Activated B cell treated with CpG ODN at 0.5 μM for 24 hours (primary cell): ENCODE measurements at regions not wholly inside any gene's neighbourhood (a gene's known extent, or its start where the extent isn't known, plus 50 kb on each side); places are given as distances from the start of the nearest gene placed in this dataset.

Source experiments
- ATAC-seq: fragments of 200-7000 bp; cut with Tn5 transposase; one replicate; pipeline ENCODE4 v1.10.0; 2021; ENCODE audit warnings: low read depth, mild to moderate bottlenecking, moderate library complexity
- CTCF ChIA-PET: fragments of 350-600 bp; sonication (Branson Sonifier 250); formaldehyde crosslinking; loops from one replicate; lab custom pipeline; 2021; ENCODE audit warnings: antibody characterized with exemption; lab: Charles Lee
- POLR2A ChIA-PET: fragments of 350-600 bp; sonication (Branson Sonifier 250); formaldehyde crosslinking; loops from one replicate; lab custom pipeline; 2021; ENCODE audit warnings: antibody characterized with exemption; lab: Charles Lee
- DNase-seq: peaks from one replicate; pipeline ENCODE4 v3.0.0; 2022
- H3K27ac Mint-ChIP-seq: one replicate; pipeline ENCODE4 v1.8.0; 2020; ENCODE audit warnings: mixed read lengths
- H3K27me3 Mint-ChIP-seq: one replicate; pipeline ENCODE4 v1.8.0; 2021; ENCODE audit warnings: mixed read lengths
- H3K36me3 Mint-ChIP-seq: one replicate; pipeline ENCODE4 v1.8.0; 2021; ENCODE audit warnings: low read depth, mixed read lengths
- H3K4me1 Mint-ChIP-seq: one replicate; pipeline ENCODE4 v1.8.0; 2021; ENCODE audit warnings: mixed read lengths
- H3K4me3 Mint-ChIP-seq: one replicate; pipeline ENCODE4 v1.8.0; 2020; ENCODE audit warnings: mild to moderate bottlenecking, mixed read lengths
- H3K9me3 Mint-ChIP-seq: one replicate; pipeline ENCODE4 v1.8.0; 2020; ENCODE audit warnings: mixed read lengths
- intact Hi-C: fragments of 100-400 bp; cut with micrococcal nuclease; formaldehyde crosslinking; loops from one replicate; pipeline ENCODE4 v1.15.1; 2024
- TF ChIP-seq, protein P1 (sequence below): fragments of 200-600 bp; IDR thresholded peaks from one replicate; pipeline ENCODE4 v1.8.0; 2022; ENCODE audit warnings: antibody characterized with exemption, mild to moderate bottlenecking

DNA sequence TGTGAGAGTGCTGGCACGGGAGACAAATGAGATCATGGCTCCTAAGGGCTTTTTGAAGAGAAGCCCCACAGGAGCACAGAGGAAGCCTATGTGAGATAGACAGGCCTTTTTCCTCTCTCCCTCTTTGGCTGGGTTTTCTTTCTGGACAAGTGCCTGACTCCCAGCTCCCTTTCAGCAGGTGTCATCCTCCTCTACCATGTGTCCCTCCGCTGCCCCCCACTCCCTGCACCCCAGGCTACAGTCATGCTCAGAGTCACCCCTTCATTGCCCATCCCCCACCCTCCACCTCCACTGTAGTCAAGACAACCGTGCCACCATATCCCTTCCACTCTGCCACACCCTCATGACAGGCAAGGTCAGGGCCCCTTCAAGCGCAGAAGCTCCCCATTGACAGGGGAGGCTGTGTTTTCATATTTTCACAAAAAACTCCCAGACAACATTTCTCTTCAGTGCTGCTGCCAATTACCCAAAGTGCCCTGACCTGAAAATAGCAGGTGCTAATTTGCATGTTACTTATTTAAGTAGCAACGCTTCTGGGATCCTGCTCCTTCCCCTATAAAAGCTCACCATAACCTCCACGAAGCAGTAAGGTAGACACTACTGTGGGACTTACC, 92.1 kb upstream of the IPO9 start:
- no peak overlapping the region for H3K4me3 Mint-ChIP-seq
- ChIA-PET CTCF (interaction anchor here (1.1 kb wide), 1 partner anchor 56 kb away, joined by 3 read pairs; no protein-coding TSS in a partner anchor), POLR2A (interaction anchor here (0.5 kb wide), 1 partner anchor 78 kb away, joined by 6 read pairs; no protein-coding TSS in a partner anchor)
- no peak for ATAC-seq
- no peak for DNase-seq
- intact Hi-C loops: no loop called here
- H3K4me1 Mint-ChIP-seq: peaks cover 35% of the 10 kb centered on the region
- no peak overlapping the region for H3K27ac Mint-ChIP-seq
- peaks cover 8% of the 10 kb centered on the region for H3K27me3 Mint-ChIP-seq
- TF ChIP-seq, protein P1, sequence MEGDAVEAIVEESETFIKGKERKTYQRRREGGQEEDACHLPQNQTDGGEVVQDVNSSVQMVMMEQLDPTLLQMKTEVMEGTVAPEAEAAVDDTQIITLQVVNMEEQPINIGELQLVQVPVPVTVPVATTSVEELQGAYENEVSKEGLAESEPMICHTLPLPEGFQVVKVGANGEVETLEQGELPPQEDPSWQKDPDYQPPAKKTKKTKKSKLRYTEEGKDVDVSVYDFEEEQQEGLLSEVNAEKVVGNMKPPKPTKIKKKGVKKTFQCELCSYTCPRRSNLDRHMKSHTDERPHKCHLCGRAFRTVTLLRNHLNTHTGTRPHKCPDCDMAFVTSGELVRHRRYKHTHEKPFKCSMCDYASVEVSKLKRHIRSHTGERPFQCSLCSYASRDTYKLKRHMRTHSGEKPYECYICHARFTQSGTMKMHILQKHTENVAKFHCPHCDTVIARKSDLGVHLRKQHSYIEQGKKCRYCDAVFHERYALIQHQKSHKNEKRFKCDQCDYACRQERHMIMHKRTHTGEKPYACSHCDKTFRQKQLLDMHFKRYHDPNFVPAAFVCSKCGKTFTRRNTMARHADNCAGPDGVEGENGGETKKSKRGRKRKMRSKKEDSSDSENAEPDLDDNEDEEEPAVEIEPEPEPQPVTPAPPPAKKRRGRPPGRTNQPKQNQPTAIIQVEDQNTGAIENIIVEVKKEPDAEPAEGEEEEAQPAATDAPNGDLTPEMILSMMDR: no peak
- no peaks in the 10 kb centered on the region for H3K36me3 Mint-ChIP-seq
- no peaks in the 10 kb centered on the region for H3K9me3 Mint-ChIP-seq

DNA sequence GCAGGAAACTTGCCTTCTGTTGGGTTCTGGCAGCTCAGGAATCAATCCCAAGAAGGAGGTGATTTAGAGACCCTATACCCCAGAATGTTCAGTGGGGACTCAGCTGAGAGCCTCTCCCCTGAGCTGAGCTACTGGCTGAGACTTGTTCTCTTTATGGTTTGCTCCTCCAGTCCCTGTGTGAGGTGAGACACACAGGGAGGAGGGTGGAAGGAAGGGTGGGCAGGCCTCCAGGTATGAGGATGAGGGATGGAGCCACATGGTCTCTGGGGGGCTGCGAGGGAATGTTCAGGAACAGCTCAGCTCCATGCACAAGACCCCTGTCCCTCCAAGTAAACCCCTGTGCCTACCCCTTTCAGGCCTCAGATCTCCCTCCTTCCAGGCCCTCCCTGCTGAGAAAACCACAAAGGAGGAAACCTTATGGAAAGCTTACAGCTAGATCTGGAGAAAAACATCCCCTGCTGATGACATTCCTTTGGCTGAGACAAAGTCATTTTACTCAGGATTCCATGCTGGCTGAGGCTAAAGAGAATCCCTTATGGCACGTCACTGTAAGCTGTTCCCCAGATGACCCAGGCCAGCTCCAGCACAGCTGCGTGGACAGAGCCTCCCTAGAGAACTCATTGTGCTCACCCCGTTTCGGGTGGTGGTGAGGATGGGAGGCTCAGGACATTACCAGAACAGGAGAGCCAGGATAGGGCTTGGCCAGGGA, 91.5 kb upstream of the IPO9 start:
- intact Hi-C loops: no loop called here
- H3K4me3 Mint-ChIP-seq: no peak overlapping the region
- TF ChIP-seq, protein P1: no peak
- no peaks in the 10 kb centered on the region for H3K36me3 Mint-ChIP-seq
- peaks cover 35% of the 10 kb centered on the region for H3K4me1 Mint-ChIP-seq
- no peak for DNase-seq
- H3K27ac Mint-ChIP-seq: no peak overlapping the region
- ChIA-PET POLR2A (interaction anchor here (0.5 kb wide), 1 partner anchor 77 kb away, joined by 6 read pairs; no protein-coding TSS in a partner anchor), CTCF (interaction anchor here (1.1 kb wide), 1 partner anchor 56 kb away, joined by 3 read pairs; no protein-coding TSS in a partner anchor)
- ATAC-seq: no peak
- no peaks in the 10 kb centered on the region for H3K9me3 Mint-ChIP-seq
- peaks cover 8% of the 10 kb centered on the region for H3K27me3 Mint-ChIP-seq

DNA sequence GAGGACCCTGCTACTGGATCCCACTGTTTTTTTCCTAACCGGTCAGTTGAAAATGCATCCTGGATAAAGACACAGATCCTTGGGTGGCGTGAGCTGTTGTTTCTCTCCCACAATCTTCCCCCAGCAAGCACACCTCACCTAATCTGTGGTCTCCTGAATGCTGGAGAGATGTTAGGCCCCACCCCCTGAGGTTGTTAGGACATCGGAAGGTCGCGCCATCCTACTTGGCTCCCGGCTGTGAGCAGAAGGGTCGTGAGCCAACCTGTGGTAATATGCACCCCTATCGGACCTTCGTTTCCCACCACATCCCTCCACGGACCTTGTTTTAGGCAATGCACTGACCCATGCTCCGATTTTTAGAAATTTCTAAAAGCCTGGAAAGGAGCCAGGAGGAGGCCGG, 89.9 kb upstream of the IPO9 start:
- DNase-seq (no peak), ATAC-seq (no peak)
- TF ChIP-seq, protein P1: no peak
- H3K36me3 Mint-ChIP-seq: no peaks in the 10 kb centered on the region
- no peaks in the 10 kb centered on the region for H3K9me3 Mint-ChIP-seq
- intact Hi-C loops: no loop called here
- H3K4me3 Mint-ChIP-seq: peak overlapping the region; percentile 93
- ChIA-PET CTCF (interaction anchor here (1.1 kb wide), 1 partner anchor 257 kb away, joined by 5 read pairs; no protein-coding TSS in a partner anchor), POLR2A (no interaction called here)
- H3K27ac Mint-ChIP-seq: no peak overlapping the region
- peaks cover 7% of the 10 kb centered on the region for H3K27me3 Mint-ChIP-seq
- H3K4me1 Mint-ChIP-seq: peaks cover 35% of the 10 kb centered on the region

DNA sequence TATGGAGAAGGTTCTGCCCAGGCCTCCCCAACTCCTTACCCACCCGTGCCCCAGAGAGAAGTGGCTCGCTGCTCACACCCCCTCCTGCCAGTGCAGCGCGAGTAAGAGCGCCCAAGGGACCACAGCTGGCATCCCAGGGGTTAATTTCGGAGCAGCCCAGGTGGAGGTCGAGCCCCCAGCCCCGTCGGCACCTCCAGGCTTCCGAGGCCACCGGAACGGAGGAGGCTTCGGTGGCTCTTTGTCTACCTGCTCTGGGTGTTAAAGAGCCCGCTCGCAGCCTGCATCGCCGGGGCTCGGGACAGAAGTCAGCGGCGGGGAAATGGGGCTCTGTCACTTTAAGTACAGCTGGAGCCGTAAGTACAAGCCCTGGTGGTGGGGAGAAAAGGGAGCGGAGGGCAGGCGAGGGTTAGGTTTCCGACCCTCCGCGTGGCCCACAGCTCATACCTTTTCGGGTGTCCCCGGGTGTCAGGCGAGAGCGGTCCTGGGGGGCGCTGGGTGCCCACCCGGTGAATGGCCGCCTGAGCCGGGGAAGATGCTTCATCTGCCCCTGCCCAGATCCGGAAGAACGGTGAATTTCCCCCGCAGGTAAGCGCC, 89.4 kb upstream of the IPO9 start:
- TF ChIP-seq, protein P1: no peak
- POLR2A ChIA-PET: interaction anchor here (0.5 kb wide), 1 partner anchor 17 kb away, joined by 3 read pairs; no protein-coding TSS in a partner anchor
- Mint-ChIP-seq H3K4me1 (peaks cover 35% of the 10 kb centered on the region), H3K36me3 (no peaks in the 10 kb centered on the region), H3K27me3 (peaks cover 7% of the 10 kb centered on the region), H3K9me3 (no peaks in the 10 kb centered on the region), H3K4me3 (peak overlapping the region; percentile 93), H3K27ac (no peak overlapping the region)
- DNase-seq: peak; percentile 47
- ATAC-seq: peak; percentile 92
- CTCF ChIA-PET: interaction anchor here (1.1 kb wide), 2 partner anchors 55 to 258 kb away, joined by 4 to 5 read pairs; no protein-coding TSS in a partner anchor
- intact Hi-C loops: no loop called here
